GM15510 (cell line): ENCODE measurements at regions not wholly inside any gene's neighbourhood (a gene's known extent, or its start where the extent isn't known, plus 50 kb on each side); places are given as distances from the start of the nearest gene placed in this dataset.

ENCODE experiments used
- POLR2A ChIP-seq: IDR thresholded peaks from 3 replicates; pipeline ENCODE4 v1.6.1; 2011; ENCODE audit warnings: borderline replicate concordance; ENCODE audit not compliant: insufficient read length; ENCODE audit errors: extremely low read depth

DNA sequence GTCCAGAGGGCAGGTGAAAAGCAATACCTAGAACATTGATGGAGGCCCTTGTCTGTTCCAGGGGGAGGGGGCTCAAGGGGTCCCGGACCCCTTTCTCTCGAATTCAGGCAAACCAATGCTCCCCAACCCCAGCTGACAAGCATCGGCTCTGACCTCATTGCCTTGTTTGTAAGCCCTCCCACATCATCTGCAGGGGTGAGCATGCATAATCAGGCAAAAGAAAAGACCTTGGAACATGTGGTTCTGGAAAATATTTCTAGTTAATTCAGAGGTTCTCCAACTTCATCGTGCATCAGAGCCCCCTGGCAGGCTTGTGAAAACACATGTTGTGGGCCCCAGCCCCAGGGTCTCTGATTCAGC is 231.3 kb downstream of the TOMM20 start:
- no peak for TF ChIP-seq POLR2A

- no peak for TF ChIP-seq POLR2A
These were observed 231.9 kb downstream of the TOMM20 start for GRCh38 chr1:234896477-234897389.

DNA sequence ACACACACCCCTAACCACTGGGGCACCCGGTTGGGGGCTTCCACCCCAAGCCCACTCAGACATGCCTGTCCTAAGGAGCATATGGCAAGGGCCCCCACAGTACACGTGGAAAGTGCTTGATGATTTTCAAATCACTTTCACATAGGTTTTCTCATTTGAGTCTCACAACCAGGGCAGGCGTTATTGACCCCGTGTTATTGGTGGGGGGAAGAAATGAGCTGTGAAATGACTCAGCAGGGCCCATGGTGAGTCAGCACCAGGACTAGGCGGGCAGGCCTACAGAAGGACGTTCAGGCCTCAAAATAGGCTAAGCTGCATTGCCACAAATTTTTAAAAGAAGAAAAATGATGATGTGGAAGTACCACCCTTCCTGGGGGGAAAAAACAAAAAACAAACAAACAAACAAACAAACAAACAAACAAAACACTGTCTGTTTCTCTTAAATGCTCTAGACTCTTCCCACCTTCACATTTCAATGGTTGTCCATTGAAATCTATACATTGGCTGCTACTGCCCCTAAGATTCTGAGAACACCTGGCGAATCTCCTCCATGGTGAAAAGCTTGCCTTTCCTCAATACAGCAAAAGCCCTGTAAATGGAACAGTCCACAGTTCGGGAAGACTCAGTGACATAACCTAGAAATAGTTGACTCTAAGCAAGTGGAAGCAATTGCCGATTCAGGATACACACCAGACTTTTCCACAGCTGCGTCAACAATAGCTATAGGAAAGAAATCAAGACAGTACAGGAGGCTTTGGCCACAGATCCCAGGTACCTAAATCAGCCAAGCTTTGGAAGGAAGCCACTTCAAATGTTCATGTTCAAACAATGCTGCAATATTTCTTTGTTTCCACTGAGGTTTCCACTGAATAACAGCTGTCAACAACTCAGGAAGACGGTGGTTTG is 234.7 kb downstream of the TOMM20 start:
- no peak for TF ChIP-seq POLR2A

GRCh38 chr1:234893359-234893724 is 235.3 kb downstream of the TOMM20 start:
- no peak for TF ChIP-seq POLR2A

GRCh38 chr1:234892642-234893041 is 236.0 kb downstream of the TOMM20 start:
- TF ChIP-seq POLR2A: no peak

DNA sequence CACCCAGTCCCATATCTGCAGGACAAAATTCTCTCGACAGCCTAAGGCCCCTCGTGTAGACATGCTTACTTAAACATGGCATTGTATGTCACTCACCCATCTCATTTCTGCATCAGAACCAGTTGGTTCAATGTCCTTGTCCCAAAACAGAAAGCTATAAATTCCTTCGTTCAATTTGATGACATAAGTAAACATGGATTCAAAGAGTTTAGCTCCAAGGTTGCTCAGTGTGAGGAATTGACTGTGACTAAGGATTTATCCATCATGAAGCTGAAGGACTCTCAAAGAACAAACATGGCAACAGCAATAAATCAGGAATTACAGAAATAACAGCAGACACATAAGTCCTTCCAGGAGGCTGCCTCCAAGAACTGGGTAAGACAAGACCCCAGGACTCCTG is 237.2 kb downstream of the TOMM20 start:
- no peak for TF ChIP-seq POLR2A

DNA sequence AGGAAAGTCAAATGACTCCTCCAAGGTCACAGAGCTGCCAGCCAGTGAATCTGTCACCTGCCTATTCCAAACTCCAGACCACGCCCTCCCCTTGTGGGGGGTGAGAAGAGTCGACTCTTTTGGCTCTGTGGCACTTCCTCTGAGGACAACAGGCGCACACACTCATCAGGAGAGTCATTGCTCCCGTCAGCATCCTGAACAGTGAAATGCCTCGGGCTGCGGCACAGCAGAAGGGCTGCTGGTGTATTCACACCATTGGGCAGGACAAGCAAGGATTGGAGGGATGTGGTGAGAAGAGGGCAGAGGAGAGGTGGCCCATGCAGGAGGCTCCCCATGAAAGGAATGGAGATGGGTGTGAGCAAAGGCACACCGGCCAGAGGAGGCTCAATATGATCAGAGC is 239.0 kb downstream of the TOMM20 start:
- TF ChIP-seq POLR2A: no peak

- no peak for TF ChIP-seq POLR2A
These were observed 241.4 kb downstream of the TOMM20 start for GRCh38 chr1:234887016-234887900.

GRCh38 chr1:234886081-234886984 is 242.3 kb downstream of the TOMM20 start:
- TF ChIP-seq POLR2A: no peak

GRCh38 chr1:234885601-234886000 is 243.0 kb downstream of the TOMM20 start:
- no peak for TF ChIP-seq POLR2A

DNA sequence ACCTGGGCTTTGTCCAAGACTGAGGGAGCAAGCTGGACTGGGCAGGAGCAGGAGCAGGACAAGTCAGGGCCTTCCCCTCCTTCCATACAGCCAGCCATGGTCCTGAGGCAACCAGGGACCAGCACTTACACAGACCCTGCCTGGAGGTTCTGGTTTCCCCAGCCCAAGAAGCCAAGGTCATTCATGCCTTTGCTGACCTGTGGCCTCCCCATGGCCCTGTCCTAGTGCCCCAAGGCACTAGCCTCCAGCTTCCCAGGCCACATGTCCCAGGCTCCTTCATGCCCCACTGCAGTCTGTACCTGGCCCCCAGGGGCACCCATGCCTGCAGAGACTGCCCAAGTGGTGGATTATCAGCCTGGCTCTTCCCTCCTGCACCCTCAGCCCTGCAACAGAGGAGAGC is 243.9 kb downstream of the TOMM20 start:
- TF ChIP-seq POLR2A: no peak

DNA sequence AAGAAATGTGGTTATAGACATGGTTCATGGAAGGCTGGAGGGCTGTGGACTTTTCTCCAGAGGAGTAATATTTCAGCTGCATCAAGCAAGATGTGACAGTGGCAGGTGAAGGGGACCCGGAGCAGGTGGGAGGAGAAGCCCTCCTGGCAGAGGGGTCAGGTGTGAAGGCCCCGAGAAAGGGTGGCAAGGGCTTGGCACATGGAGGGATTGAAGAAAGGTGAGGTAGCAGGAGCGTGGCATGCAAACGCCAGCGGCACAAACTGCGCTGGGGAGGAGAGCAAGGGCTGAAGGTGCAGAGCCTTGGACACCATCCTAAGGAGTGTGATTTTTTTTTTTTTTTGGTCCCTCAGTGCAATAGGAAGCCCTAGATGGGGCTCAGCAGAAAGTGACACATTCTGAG is 244.6 kb downstream of the TOMM20 start:
- TF ChIP-seq POLR2A: no peak

- TF ChIP-seq POLR2A: no peak
These were observed 245.7 kb downstream of the TOMM20 start for GRCh38 chr1:234882898-234883297.

DNA sequence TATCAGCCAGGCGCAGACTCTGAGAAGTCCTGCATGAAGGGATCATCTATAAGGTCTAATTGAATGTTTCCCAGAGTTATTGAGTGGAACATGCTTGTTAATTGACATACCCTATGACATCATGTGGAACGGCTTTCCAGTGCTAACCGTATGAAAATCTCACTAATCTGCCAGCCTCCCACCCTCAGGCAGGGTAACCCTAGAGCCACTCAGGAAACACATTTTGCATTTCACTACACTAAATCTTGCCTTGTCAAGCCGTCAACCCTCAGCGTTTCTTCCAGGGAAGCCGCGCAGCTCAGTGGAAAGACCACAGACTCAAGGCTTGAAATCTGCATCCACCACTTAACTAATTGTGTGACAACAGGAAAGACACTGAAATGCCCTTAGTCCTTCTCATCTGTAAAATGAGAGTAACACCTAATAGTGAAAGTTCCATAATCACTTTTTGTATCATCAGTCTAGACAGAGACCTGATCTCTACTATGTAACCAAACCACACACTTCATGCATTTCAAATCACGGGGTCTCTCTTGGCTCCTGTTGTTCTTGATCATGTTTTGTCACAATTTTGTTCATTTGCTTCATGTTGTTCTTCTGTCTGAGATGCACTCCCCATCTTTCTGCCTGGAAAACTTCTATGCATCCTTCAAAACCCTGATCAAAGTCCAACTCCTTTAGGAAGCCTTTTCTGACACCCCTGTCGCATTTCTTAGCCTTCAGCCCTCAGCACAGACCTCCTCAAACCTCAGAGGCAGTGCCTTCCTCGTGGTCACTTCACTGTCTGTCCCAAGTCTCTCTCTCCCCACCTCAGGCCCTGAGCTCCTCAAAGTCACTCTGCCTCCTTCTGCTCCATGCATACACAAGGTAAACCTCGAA is 246.5 kb downstream of the TOMM20 start:
- TF ChIP-seq POLR2A: no peak
